Trophoblast cell (in vitro differentiated cells and primary cell): ENCODE measurements at regions not wholly inside any gene's neighbourhood (a gene's known extent, or its start where the extent isn't known, plus 50 kb on each side); places are given as distances from the start of the nearest gene placed in this dataset.

ENCODE experiments used
- DNase-seq, 2 donors: peaks; one replicate each; pipeline ENCODE4 v3.0.0-alpha.2; 2016
- H2AFZ ChIP-seq: 2 replicates; pipeline ENCODE4 v1.6.1; 2013; ENCODE audit warnings: low read length, moderate library complexity, mild to moderate bottlenecking; ENCODE audit not compliant: insufficient read depth, poor library complexity
- H2AK5ac ChIP-seq: 2 replicates; pipeline ENCODE4 v1.6.1; 2013; ENCODE audit warnings: mild to moderate bottlenecking, low read length
- H2BK120ac ChIP-seq: 2 replicates; pipeline ENCODE4 v1.6.1; 2013; ENCODE audit warnings: low read length, mild to moderate bottlenecking, moderate library complexity; ENCODE audit not compliant: insufficient read depth, poor library complexity
- H2BK12ac ChIP-seq: 2 replicates; pipeline ENCODE4 v1.6.1; 2013; ENCODE audit warnings: mild to moderate bottlenecking, low read length, moderate library complexity
- H2BK5ac ChIP-seq: 2 replicates; pipeline ENCODE4 v1.6.1; 2013; ENCODE audit warnings: low read length, low read depth, moderate library complexity, mild to moderate bottlenecking; ENCODE audit not compliant: poor library complexity
- H3K14ac ChIP-seq: 2 replicates; pipeline ENCODE4 v1.6.1; 2013; ENCODE audit warnings: mild to moderate bottlenecking, low read length
- H3K18ac ChIP-seq: 2 replicates; pipeline ENCODE4 v1.6.1; 2013; ENCODE audit warnings: mild to moderate bottlenecking, low read length
- H3K23ac ChIP-seq: 2 replicates; pipeline ENCODE4 v1.6.1; 2013; ENCODE audit warnings: low read length
- H3K27ac ChIP-seq: 2 replicates; pipeline ENCODE4 v1.5.1; 2013; ENCODE audit warnings: low read depth, mild to moderate bottlenecking, inconsistent platforms, low read length, moderate library complexity
- H3K27me3 ChIP-seq: 2 replicates; pipeline ENCODE4 v1.6.1; 2013; ENCODE audit warnings: inconsistent platforms, mild to moderate bottlenecking, low read length, moderate library complexity; ENCODE audit not compliant: insufficient read depth
- H3K36me3 ChIP-seq, 2 experiments: 1 replicate in 1 of 2; 2 replicates in 1 of 2; pipeline ENCODE4 v1.6.1; 2013; ENCODE audit warnings: low read length in 2 of 2, mild to moderate bottlenecking in 2 of 2, moderate library complexity in 1 of 2; ENCODE audit not compliant: insufficient read depth in 2 of 2, control insufficient read depth in 1 of 2
- H3K4ac ChIP-seq: 2 replicates; pipeline ENCODE4 v1.6.1; 2013; ENCODE audit warnings: low read depth, mild to moderate bottlenecking, low read length, moderate library complexity
- H3K4me1 ChIP-seq, 2 experiments: 1 replicate in 1 of 2; 2 replicates in 1 of 2; pipeline ENCODE4 v1.6.1; 2013; ENCODE audit warnings: low read length in 2 of 2, mild to moderate bottlenecking in 2 of 2, moderate library complexity in 1 of 2; ENCODE audit not compliant: insufficient read depth in 2 of 2, control insufficient read depth in 1 of 2
- H3K4me2 ChIP-seq: 2 replicates; pipeline ENCODE4 v1.6.1; 2013; ENCODE audit warnings: inconsistent platforms, mild to moderate bottlenecking, low read length, moderate library complexity
- H3K4me3 ChIP-seq: 2 replicates; pipeline ENCODE4 v1.5.1; 2013; ENCODE audit warnings: mild to moderate bottlenecking, low read depth, low read length, inconsistent platforms
- H3K79me1 ChIP-seq: one replicate; pipeline ENCODE4 v1.6.1; 2013; ENCODE audit warnings: low read length
- H3K79me2 ChIP-seq: 2 replicates; pipeline ENCODE4 v1.6.1; 2013; ENCODE audit warnings: low read length, mild to moderate bottlenecking; ENCODE audit not compliant: control insufficient read depth, insufficient read depth, poor library complexity
- H3K9ac ChIP-seq: 2 replicates; pipeline ENCODE4 v1.6.1; 2013; ENCODE audit warnings: mild to moderate bottlenecking, low read length
- H3K9me3 ChIP-seq: 2 replicates; pipeline ENCODE4 v1.6.1; 2013; ENCODE audit warnings: low read depth, mild to moderate bottlenecking, control low read depth, inconsistent platforms, low read length; ENCODE audit not compliant: insufficient read depth
- H4K12ac ChIP-seq: 2 replicates; pipeline ENCODE4 v1.6.1; 2013; ENCODE audit warnings: low read depth, mild to moderate bottlenecking, low read length, moderate library complexity
- H4K8ac ChIP-seq: 2 replicates; pipeline ENCODE4 v1.6.1; 2013; ENCODE audit warnings: low read depth, mild to moderate bottlenecking, low read length, moderate library complexity
- H4K91ac ChIP-seq: one replicate; pipeline ENCODE4 v1.6.1; 2013; ENCODE audit warnings: low read depth, mild to moderate bottlenecking, low read length, moderate library complexity
- WGBS: extraction: QIAGEN DNeasy Blood & Tissue Kit; methylation state at CpG from one replicate; pipeline ENCODE4 v1.1.7; 2013; ENCODE audit warnings: missing lambda C conversion rate; ENCODE audit not compliant: insufficient read length, insufficient coverage; ENCODE audit errors: extremely low coverage; 5-methylcytosine and 5-hydroxymethylcytosine counted together

GRCh38 chr1:118253053-118253915, 68.3 kb upstream of the SPAG17 start:
- peaks cover 7% of the 10 kb centered on the region for H3K79me1 ChIP-seq
- WGBS: no CpG with 5 or more reads among the region's 10 CpGs
- H3K4me1 ChIP-seq: peaks cover 0 to 11% of the 10 kb centered on the region in 2 experiments
- no peak overlapping the region for H3K4me2 ChIP-seq
- H2BK5ac ChIP-seq: no peak overlapping the region
- peak overlapping the region; percentile 8 for H4K91ac ChIP-seq
- H3K9ac ChIP-seq: no peak overlapping the region
- no peak overlapping the region for H3K23ac ChIP-seq
- H2BK12ac ChIP-seq: no peak overlapping the region
- no peak overlapping the region for H2AFZ ChIP-seq
- no peak overlapping the region for H2BK120ac ChIP-seq
- H4K8ac ChIP-seq: no peak overlapping the region
- no peak overlapping the region for H3K18ac ChIP-seq
- H3K79me2 ChIP-seq: no peaks in the 10 kb centered on the region
- H3K14ac ChIP-seq: no peak overlapping the region
- H3K4me3 ChIP-seq: no peak overlapping the region
- no peaks in the 10 kb centered on the region for H3K27me3 ChIP-seq
- no peak overlapping the region for H2AK5ac ChIP-seq
- no peak for DNase-seq
- H4K12ac ChIP-seq: no peak overlapping the region
- no peak overlapping the region for H3K27ac ChIP-seq
- no peaks in the 10 kb centered on the region for H3K36me3 ChIP-seq
- no peaks in the 10 kb centered on the region for H3K9me3 ChIP-seq
- H3K4ac ChIP-seq: no peak overlapping the region

- peaks cover 0 to 11% of the 10 kb centered on the region in 2 experiments for H3K4me1 ChIP-seq
- no peak overlapping the region for H3K4me2 ChIP-seq
- H3K18ac ChIP-seq: no peak overlapping the region
- H3K14ac ChIP-seq: no peak overlapping the region
- H2BK12ac ChIP-seq: no peak overlapping the region
- H3K9ac ChIP-seq: no peak overlapping the region
- H2AK5ac ChIP-seq: no peak overlapping the region
- no peaks in the 10 kb centered on the region for H3K36me3 ChIP-seq
- H3K9me3 ChIP-seq: no peaks in the 10 kb centered on the region
- H4K91ac ChIP-seq: no peak overlapping the region
- H2AFZ ChIP-seq: no peak overlapping the region
- no peak overlapping the region for H2BK120ac ChIP-seq
- H3K23ac ChIP-seq: no peak overlapping the region
- no peak overlapping the region for H3K27ac ChIP-seq
- H2BK5ac ChIP-seq: no peak overlapping the region
- H3K27me3 ChIP-seq: no peaks in the 10 kb centered on the region
- H4K8ac ChIP-seq: no peak overlapping the region
- no peak for DNase-seq
- H3K79me1 ChIP-seq: peaks cover 7% of the 10 kb centered on the region
- no peak overlapping the region for H3K4ac ChIP-seq
- no peaks in the 10 kb centered on the region for H3K79me2 ChIP-seq
- H4K12ac ChIP-seq: no peak overlapping the region
- WGBS: no CpG with 5 or more reads among the region's 3 CpGs
- no peak overlapping the region for H3K4me3 ChIP-seq
Measured at GRCh38 chr1:118252624-118253023, 67.6 kb upstream of the SPAG17 start.

GRCh38 chr1:118250232-118250631, 65.2 kb upstream of the SPAG17 start:
- no peak overlapping the region for H2BK120ac ChIP-seq
- no peak overlapping the region for H3K27ac ChIP-seq
- no peak overlapping the region for H4K12ac ChIP-seq
- H2AFZ ChIP-seq: no peak overlapping the region
- H4K8ac ChIP-seq: no peak overlapping the region
- no peaks in the 10 kb centered on the region for H3K79me2 ChIP-seq
- H4K91ac ChIP-seq: no peak overlapping the region
- no peaks in the 10 kb centered on the region for H3K9me3 ChIP-seq
- peaks cover 0 to 11% of the 10 kb centered on the region in 2 experiments for H3K4me1 ChIP-seq
- no CpG with 5 or more reads among the region's 3 CpGs for WGBS
- no peak overlapping the region for H3K4me2 ChIP-seq
- H3K4ac ChIP-seq: no peak overlapping the region
- H3K18ac ChIP-seq: no peak overlapping the region
- H3K14ac ChIP-seq: no peak overlapping the region
- no peaks in the 10 kb centered on the region for H3K27me3 ChIP-seq
- no peak for DNase-seq
- H2AK5ac ChIP-seq: no peak overlapping the region
- H2BK5ac ChIP-seq: no peak overlapping the region
- no peak overlapping the region for H3K23ac ChIP-seq
- H3K79me1 ChIP-seq: peaks cover 5% of the 10 kb centered on the region
- H2BK12ac ChIP-seq: no peak overlapping the region
- no peak overlapping the region for H3K9ac ChIP-seq
- H3K36me3 ChIP-seq: no peaks in the 10 kb centered on the region
- no peak overlapping the region for H3K4me3 ChIP-seq

- Histone ChIP-seq H2BK5ac (no peak overlapping the region), H2AK5ac (no peak overlapping the region), H3K23ac (no peak overlapping the region), H3K9ac (no peak overlapping the region), H3K14ac (no peak overlapping the region), H3K18ac (no peak overlapping the region), H2AFZ (no peak overlapping the region), H4K12ac (no peak overlapping the region), H4K8ac (no peak overlapping the region), H3K4me3 (no peak overlapping the region), H3K4me2 (no peak overlapping the region), H3K79me1 (peaks cover 5% of the 10 kb centered on the region), H3K27ac (no peak overlapping the region), H3K4ac (no peak overlapping the region), H3K27me3 (no peaks in the 10 kb centered on the region), H2BK12ac (no peak overlapping the region), H3K4me1 (peaks cover 0 to 11% of the 10 kb centered on the region in 2 experiments), H3K9me3 (no peaks in the 10 kb centered on the region), H3K79me2 (no peaks in the 10 kb centered on the region), H2BK120ac (no peak overlapping the region), H4K91ac (no peak overlapping the region), H3K36me3 (no peaks in the 10 kb centered on the region)
- peak in 1 of 2 donors; percentile 17 for DNase-seq
- WGBS: no CpG with 5 or more reads among the region's 6 CpGs
Measured at GRCh38 chr1:118249641-118250040, 64.6 kb upstream of the SPAG17 start.
